Osteoblast (primary cell): ENCODE measurements at regions not wholly inside any gene's neighbourhood (a gene's known extent, or its start where the extent isn't known, plus 50 kb on each side); places are given as distances from the start of the nearest gene placed in this dataset.
A peak's percentile ranks its signal among the peaks of the same experiment; 100 is the strongest.

Source experiments
- DNase-seq: peaks from one replicate; pipeline ENCODE4 v3.0.0; 2011; ENCODE audit warnings: low spot score, mixed read lengths; ENCODE audit not compliant: insufficient read length; ENCODE audit errors: missing footprints
- H2AFZ ChIP-seq: 2 replicates; pipeline ENCODE4 v1.6.0; 2011; ENCODE audit warnings: mild to moderate bottlenecking, low read length
- H3K27ac ChIP-seq: 2 replicates; pipeline ENCODE4 v1.5.1; 2011; ENCODE audit warnings: mild to moderate bottlenecking, low read depth, low read length, moderate library complexity
- H3K27me3 ChIP-seq: 2 replicates; pipeline ENCODE4 v1.6.0; 2012; ENCODE audit warnings: mild to moderate bottlenecking, control low read depth, inconsistent platforms, low read length, moderate library complexity; ENCODE audit not compliant: insufficient read depth
- H3K36me3 ChIP-seq: 2 replicates; pipeline ENCODE4 v1.5.1; 2011; ENCODE audit warnings: mild to moderate bottlenecking, low read length, control low read depth, moderate library complexity; ENCODE audit not compliant: insufficient read depth
- H3K4me1 ChIP-seq: 2 replicates; pipeline ENCODE4 v1.5.1; 2011; ENCODE audit warnings: mild to moderate bottlenecking, low read length, control low read depth, moderate library complexity; ENCODE audit not compliant: insufficient read depth
- H3K4me2 ChIP-seq: 2 replicates; pipeline ENCODE4 v1.6.0; 2011; ENCODE audit warnings: mild to moderate bottlenecking, low read length; ENCODE audit not compliant: insufficient read depth
- H3K4me3 ChIP-seq: fragments of 200-600 bp; sonication (generic); 3 replicates; pipeline ENCODE4 v1.5.1; 2012; ENCODE audit warnings: mild to moderate bottlenecking, low read length, inconsistent platforms; ENCODE audit not compliant: insufficient read depth
- H3K79me2 ChIP-seq: 2 replicates; pipeline ENCODE4 v1.6.0; 2012; ENCODE audit warnings: mild to moderate bottlenecking, low read length, control low read depth, inconsistent platforms; ENCODE audit not compliant: insufficient read depth
- H3K9me3 ChIP-seq: 2 replicates; pipeline ENCODE4 v1.5.1; 2011; ENCODE audit warnings: low read depth, low read length, control low read depth
- H4K20me1 ChIP-seq: 2 replicates; pipeline ENCODE4 v1.6.0; 2012; ENCODE audit warnings: mild to moderate bottlenecking, low read length, control low read depth; ENCODE audit not compliant: insufficient read depth
- CTCF ChIP-seq: IDR thresholded peaks from 2 replicates; pipeline ENCODE4 v1.5.1; 2011; ENCODE audit warnings: mild to moderate bottlenecking, low read depth, low read length, moderate library complexity; ENCODE audit errors: extremely low read depth

DNA sequence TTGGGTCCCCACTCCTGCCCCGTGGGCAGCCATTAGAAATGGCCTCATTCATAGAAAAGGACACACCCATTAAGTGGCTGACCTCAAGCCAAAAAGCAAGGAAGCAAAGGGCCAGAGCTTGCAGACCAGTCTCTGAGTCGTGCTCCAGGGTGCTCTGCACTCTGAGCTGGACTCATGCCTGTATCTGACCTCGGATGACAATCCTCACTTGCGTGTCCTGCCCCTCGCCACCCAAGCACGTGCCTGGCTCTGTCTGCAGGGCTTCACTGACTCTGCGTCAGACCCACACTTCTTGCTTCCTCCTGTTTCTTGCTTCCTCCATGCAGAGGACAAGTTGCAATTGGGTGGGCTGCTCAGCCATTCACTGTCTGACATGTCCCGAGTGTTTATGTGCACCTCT lies 138.8 kb downstream of the OAT start:
- DNase-seq = peak; percentile 10
- Histone ChIP-seq H3K4me1 (no peaks in the 10 kb centered on the region), H3K4me2 (no peak overlapping the region), H3K36me3 (no peaks in the 10 kb centered on the region), H3K9me3 (no peaks in the 10 kb centered on the region), H3K27me3 (peaks cover 4% of the 10 kb centered on the region), H3K4me3 (no peak overlapping the region), H2AFZ (no peak overlapping the region), H4K20me1 (no peaks in the 10 kb centered on the region), H3K27ac (no peak overlapping the region), H3K79me2 (no peaks in the 10 kb centered on the region)
- no peak for TF ChIP-seq CTCF

GRCh38 chr10:124279298-124279697 lies 139.4 kb downstream of the OAT start:
- peak; percentile 11 for DNase-seq
- no peaks in the 10 kb centered on the region for H3K4me1 ChIP-seq
- H3K36me3 ChIP-seq = no peaks in the 10 kb centered on the region
- no peak overlapping the region for H3K27ac ChIP-seq
- H2AFZ ChIP-seq = no peak overlapping the region
- H3K9me3 ChIP-seq = no peaks in the 10 kb centered on the region
- TF ChIP-seq CTCF = no peak
- H3K79me2 ChIP-seq = no peaks in the 10 kb centered on the region
- no peak overlapping the region for H3K4me3 ChIP-seq
- peaks cover 4% of the 10 kb centered on the region for H3K27me3 ChIP-seq
- no peak overlapping the region for H3K4me2 ChIP-seq
- no peaks in the 10 kb centered on the region for H4K20me1 ChIP-seq

GRCh38 chr10:124278356-124278755 lies 140.4 kb downstream of the OAT start:
- H3K4me3 ChIP-seq = no peak overlapping the region
- H4K20me1 ChIP-seq = no peaks in the 10 kb centered on the region
- peaks cover 4% of the 10 kb centered on the region for H3K27me3 ChIP-seq
- peaks cover 4% of the 10 kb centered on the region for H3K9me3 ChIP-seq
- no peaks in the 10 kb centered on the region for H3K79me2 ChIP-seq
- H2AFZ ChIP-seq = no peak overlapping the region
- H3K36me3 ChIP-seq = no peaks in the 10 kb centered on the region
- H3K4me1 ChIP-seq = no peaks in the 10 kb centered on the region
- no peak for TF ChIP-seq CTCF
- DNase-seq = peak; percentile 52
- no peak overlapping the region for H3K27ac ChIP-seq
- H3K4me2 ChIP-seq = no peak overlapping the region

- H3K4me3 ChIP-seq = no peak overlapping the region
- H3K9me3 ChIP-seq = peaks cover 19% of the 10 kb centered on the region
- H3K27me3 ChIP-seq = peaks cover 4% of the 10 kb centered on the region
- no peak overlapping the region for H2AFZ ChIP-seq
- no peak overlapping the region for H3K4me2 ChIP-seq
- no peak for TF ChIP-seq CTCF
- no peaks in the 10 kb centered on the region for H3K36me3 ChIP-seq
- no peak overlapping the region for H3K27ac ChIP-seq
- no peaks in the 10 kb centered on the region for H3K4me1 ChIP-seq
- peak; percentile 8 for DNase-seq
- no peaks in the 10 kb centered on the region for H4K20me1 ChIP-seq
- no peaks in the 10 kb centered on the region for H3K79me2 ChIP-seq
Observed at GRCh38 chr10:124273141-124273540, 145.6 kb downstream of the OAT start.
